H4 (cell line): ENCODE measurements at regions not wholly inside any gene's neighbourhood (a gene's known extent, or its start where the extent isn't known, plus 50 kb on each side); places are given as distances from the start of the nearest gene placed in this dataset.
A peak's percentile ranks its signal among the peaks of the same experiment; 100 is the strongest.

Experiments
- DNase-seq: peaks from one replicate; pipeline ENCODE4 v3.0.0-alpha.2; 2015; ENCODE audit warnings: low spot score

DNA sequence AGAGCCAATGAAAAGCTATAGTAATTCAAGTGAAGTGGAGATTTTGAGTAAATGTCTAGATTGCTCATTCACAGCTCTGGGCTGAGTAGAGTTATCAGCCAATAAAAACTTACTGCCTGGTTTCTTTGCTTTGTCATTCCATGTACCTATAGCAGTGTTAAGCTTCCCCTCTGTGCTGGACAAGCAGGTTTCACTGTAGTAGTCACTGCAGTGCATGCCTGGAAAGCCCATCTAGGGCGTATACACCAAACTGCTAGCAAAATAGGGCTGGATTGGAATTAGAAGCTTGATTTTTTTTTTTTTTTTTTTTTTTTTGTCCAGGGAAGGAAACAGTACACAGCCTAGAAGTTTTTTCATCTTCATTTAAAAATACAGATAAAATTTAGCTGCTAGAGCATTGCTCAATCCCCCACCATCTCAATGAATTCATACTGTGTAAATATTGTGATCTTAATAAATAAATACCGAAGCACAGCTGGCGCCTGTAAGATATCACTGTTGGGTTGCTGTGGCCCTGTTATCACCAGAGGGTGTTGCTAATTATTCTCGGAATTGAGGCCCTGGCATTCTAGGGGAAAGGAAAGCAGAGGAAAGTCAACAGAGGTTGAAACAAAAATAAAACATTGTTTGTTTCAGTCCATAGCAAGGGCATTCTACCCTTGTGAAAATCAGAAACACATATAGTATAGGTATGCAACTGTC, 968.5 kb upstream of the GJE1 start:
- DNase-seq: no peak

DNA sequence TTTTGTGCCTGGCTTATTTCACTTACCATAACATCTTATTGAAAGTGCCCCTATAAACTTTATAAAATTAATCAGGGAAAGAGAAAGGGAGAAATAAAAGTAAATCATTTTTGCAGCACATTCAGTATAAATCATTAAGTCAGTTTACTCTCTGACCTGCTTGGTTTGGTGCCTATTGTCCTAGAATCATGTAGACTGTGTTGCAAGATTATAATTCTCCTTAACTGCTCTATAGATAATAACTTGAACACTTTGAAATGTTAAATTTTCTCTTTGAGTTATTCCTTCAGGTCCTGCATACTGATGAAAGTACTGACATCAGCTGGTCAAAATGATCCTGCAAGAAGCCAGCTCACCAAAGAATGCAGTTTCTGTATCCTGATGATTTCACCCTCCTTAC, 969.6 kb upstream of the GJE1 start:
- DNase-seq: no peak

DNA sequence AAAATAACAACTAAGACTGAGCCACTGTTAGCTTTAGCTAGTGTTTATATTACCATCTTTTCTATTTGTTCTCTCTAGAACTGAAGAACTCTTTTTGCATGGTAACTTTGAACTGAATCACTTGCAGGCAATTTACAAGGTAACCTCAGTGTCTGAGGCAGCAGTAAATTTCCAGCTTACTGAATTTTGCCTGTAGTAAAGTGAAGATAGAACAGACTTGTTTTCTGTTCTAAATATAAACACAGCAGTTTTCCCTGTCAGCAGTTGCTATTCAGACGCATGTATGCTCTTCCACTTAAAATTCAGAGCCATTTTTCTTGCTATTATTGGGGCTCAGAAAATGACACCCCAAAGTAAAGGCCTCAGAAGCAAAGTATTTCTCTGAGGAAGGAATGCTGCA, 974.0 kb upstream of the GJE1 start:
- DNase-seq: no peak

DNA sequence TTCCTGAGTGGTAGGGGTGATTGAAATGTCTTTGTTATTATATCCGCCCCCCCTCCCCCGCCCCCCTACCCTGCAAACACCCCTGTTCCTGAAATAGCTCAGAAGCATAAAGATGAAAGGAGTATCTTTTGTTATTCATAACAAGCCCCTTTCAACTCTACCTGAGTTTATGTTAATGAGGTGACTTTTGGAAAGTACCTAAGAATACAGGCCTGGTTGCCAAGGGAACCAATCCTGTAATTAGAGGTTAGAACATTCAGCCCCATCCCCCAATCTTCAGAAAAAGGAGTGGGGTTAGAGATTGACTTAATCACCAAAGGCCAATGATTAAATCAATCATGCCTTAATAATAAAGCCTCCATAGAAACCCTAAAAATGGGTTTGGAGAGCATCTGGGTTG, 979.2 kb upstream of the GJE1 start:
- DNase-seq: no peak

DNA sequence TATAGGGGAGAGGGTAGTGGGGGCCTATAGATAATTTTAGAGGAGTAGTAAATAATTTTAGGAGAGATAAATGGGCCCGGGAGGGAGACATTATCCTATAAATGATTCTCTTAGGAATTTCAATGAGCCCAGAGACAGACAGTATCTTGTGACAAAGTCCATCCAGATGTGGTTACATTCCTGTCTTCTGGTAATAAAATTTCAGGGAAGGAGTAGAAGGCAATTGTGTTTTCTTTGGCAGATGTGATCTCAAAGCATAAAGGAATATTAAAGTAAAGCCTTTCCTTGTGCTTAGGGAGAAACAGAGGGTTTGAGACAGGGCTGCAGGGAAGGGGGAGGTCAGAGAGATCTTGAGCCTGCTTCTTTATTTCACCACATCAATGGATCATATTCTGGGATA, 979.8 kb upstream of the GJE1 start:
- DNase-seq: no peak

- no peak for DNase-seq
Observed at GRCh38 chr6:141151710-141152417, 980.9 kb upstream of the GJE1 start.

DNA sequence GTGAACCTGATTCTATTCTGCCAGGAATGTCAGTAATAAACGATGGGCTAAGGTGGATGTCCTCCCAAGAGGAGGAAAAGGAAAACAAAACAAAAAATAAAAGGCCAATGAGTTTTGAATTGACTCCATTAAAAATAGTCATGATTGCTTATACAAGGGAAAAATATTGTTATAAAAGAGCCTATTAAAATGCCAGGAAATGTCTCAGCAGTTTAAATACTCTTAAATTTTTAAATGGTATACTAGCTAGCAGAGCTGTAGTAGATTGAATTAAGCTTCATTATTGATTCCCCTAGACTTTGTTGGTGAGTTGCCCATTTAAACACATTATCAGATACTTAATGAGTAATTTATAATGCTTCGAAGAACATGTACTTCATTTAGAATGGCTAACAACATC, 990.9 kb upstream of the GJE1 start:
- no peak for DNase-seq

DNA sequence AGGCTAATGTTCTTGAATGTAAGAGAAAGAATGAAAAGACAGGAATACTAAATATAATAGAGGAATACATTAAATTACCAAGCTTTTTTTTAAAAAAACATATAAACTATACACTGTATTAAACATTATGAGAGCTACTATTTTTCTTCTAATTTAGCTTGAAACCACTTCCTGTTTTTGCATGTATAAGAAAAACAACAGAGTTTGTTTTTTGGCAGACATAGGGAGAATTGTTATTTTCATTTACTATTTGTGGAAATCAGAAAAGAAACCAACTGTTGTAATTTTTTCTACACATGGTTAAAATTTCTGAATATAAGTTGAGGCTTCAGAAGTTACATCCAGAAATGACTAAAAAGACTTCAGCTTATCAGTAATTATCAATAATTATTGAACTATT, 991.8 kb upstream of the GJE1 start:
- DNase-seq: no peak

DNA sequence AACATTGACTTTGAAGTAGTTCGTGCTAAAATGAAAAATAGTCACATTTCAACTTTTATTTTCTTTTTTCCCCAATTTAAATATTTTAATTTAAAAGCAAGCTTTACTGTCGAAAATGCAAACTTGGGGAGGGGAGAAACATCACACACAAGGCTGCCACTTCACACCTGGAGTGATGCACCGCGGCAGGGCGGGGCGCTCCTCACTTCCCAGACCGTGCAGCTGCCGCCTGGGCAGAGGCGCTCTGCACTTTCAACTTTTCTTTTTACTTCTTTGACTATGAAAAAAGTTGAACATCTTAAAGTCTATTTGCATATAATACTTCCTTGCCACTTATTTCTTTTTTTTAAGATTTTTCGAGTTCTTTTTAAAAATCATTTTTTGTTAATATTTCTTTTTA, 993.3 kb upstream of the GJE1 start:
- no peak for DNase-seq

DNA sequence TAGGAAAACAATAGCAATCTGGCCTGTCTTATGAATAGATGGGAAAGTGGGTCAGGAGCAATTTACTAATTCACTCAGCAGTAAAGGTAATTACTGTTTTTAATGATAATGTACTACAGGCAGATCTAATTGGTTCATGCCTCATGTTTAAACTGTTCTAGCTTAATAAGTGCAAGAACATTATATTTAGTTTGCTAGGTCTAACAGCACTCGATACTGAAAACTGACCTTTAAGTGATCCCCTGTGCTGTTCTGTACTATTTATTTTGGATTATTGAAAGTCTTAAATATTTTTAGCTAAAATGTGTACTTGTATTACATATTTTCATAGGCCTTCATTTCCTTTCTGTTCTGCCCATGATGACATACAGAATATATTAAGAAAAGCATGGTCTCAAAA, 998.0 kb upstream of the GJE1 start:
- no peak for DNase-seq

DNA sequence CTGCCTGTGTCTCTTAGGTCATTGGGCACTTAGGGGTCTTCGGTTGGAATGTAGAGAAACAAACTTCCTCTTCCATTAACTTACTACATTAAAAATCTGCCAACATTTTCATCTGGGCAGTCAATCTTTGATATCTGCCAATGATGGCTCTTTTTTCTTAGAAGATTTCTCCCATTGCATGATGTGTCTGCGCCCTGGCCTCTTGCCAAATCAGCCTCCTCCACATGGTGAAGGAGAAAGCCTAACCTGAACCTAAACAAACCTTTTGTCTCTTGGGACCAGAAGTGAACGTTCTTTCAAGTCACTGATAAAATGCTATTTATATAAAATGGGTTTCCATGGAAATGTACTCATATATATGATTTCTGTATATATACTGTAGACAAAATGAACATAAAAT, 998.9 kb upstream of the GJE1 start:
- no peak for DNase-seq

GRCh38 chr6:141133346-141133745, 999.4 kb upstream of the GJE1 start:
- no peak for DNase-seq

GRCh38 chr6:141131616-141132015, 1001.1 kb upstream of the GJE1 start:
- no peak for DNase-seq

DNA sequence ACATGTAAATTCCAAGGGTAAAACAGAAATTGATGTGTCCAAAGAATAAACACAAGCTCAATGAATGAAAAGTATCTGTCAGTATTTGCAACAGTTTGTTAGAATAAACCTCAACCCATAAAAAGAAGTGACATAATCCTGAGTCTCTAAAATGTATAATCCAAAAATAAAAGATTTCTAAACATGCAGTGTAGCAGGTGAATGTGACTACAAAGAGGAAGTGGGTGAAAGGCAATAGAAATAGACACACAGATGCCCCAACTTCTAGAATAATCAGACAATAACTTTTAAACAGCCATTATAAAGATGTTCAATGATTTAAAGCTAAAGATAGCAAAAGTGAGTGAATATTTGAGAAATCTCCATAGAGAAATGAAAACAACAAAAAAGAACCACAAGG, 1009.2 kb upstream of the GJE1 start:
- DNase-seq: no peak

DNA sequence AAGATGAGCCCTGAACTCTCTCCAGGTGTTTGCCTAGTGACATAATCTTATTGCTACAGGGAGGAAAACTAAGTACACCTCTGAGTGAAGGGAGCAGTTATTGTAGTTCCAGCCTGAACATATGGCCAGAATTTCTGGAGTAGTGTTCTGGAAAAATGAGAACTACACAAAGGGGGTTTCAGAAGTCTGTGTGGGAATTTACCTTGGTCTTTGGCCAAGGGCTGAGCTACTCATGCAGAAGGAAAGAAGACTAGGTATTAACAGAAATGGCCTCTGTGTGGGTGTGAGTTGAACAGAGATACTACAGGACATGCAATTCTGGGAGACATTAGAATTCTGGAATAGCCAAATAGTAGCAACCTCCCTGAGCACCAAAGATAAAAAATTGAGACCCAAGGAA, 1009.7 kb upstream of the GJE1 start:
- DNase-seq: no peak

DNA sequence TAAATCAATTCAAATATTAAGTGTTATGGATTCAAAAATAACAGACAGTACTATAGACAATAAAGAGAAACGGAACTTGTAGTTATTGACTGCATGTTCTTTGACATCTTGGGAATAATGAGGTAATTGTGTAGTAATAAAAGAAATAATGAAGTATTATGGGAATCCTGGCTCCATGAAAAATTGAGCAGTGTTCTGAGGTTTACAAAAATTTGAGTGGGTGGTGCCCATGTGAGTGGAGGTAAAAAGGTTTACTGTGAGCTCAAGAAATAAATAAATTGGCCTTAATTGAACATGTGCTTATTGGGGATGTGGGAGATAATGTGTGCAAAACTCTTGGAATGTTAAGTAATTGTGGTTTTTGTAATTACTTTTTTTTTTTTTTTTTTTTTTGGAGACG, 1013.7 kb upstream of the GJE1 start:
- no peak for DNase-seq

DNA sequence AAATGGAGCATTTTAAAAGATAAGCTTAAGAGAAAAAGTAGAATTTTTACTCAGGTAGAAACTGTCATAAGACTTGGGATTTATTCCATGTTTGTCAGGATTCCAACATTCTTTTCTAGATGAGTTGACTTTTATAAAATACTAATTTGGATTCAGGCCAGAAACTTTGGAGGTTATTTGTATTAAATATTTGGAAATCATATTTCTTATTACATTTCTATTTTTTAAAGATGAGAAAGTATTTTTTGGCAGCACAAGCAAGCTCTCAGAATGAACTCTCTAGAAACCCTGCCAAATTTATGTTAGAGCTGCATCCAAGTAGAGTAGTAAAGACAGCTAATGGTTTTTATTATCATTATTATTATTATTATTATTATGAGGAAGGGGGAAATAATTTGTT, 1014.9 kb upstream of the GJE1 start:
- DNase-seq: no peak

GRCh38 chr6:141110481-141110880, 1022.2 kb upstream of the GJE1 start:
- no peak for DNase-seq

- DNase-seq: peak; percentile 59
Observed at GRCh38 chr6:141107591-141108160, 1025.0 kb upstream of the GJE1 start.

GRCh38 chr6:141105481-141105880, 1027.2 kb upstream of the GJE1 start:
- peak; percentile 38 for DNase-seq

- no peak for DNase-seq
Observed at GRCh38 chr6:141103246-141103645, 1029.5 kb upstream of the GJE1 start.

DNA sequence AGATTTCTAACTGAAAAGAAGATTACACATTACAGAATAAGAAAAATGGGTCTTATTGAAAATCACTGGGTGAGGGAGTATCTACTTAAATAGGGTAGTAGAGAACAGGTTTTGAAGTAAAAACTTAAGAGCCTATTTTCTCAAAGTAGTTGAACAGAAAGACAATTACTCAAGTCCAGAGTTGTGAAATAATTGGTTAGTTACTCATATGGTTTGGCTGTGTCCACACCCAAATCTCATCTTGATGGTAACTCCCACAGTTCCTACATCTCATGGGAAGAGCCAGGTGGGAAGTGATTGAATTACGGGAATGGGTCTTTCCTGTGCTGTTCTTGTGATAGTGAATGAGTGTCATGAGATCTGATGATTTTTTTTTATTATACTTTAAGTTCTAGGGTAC, 1035.3 kb upstream of the GJE1 start:
- no peak for DNase-seq

GRCh38 chr6:141095308-141095707, 1037.4 kb upstream of the GJE1 start:
- DNase-seq: no peak

DNA sequence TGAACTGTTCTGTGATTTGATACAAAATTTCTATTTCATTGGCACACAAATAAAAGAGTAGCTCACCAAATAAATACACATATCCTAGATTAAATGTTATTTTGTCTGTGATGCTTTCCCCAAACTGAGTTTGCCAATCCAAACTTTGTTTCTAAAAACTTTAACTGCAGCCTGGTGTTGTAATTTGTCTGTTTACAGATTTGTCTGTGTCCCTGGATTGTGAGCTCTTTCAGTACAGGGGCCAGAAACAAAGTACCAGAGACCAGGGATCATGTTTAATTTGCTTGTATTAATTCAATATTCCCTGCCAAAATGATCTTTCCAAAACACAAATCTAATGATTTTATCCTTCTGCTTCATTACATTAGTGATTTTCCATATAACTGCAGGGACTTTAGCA, 1044.6 kb upstream of the GJE1 start:
- DNase-seq: no peak
